HUDEP-2 (cell line): ENCODE measurements at regions not wholly inside any gene's neighbourhood (a gene's known extent, or its start where the extent isn't known, plus 50 kb on each side); places are given as distances from the start of the nearest gene placed in this dataset.
A peak's percentile ranks its signal among the peaks of the same experiment; 100 is the strongest.

ENCODE experiments used
- DNase-seq, 76 experiments: peaks; one replicate each; lab custom pipeline; 2025; ENCODE audit not compliant: unreplicated experiment in 76 of 76; lab: John Stamatoyannopoulos, UW

- DNase-seq, result no peak
Observed at GRCh38 chr19:27764186-27764804, 1448.7 kb downstream of the UQCRFS1 start.

GRCh38 chr19:27762933-27763332 lies 1450.0 kb downstream of the UQCRFS1 start:
- no peak for DNase-seq

DNA sequence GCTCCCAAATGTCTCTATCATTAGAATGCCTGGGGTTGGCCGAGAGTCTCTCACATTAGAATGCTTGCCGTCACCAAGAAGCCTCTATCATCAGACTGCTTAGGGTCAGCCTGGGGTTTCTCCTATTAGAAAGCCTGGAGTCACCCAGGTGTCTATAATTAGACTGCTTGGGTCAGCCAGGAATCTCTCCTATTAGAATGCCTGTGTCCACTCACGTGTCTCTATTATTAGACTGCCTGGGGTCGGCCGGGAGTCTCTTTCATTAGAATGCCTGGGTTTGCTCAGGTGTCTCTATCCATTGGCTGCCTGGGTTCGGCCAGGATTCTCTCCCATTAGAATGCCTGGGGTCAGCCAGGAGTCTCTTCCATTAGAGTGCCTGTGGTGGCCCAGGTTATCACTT lies 1453.1 kb downstream of the UQCRFS1 start:
- no peak for DNase-seq

- DNase-seq, result no peak
Observed at GRCh38 chr19:27758626-27759505, 1454.1 kb downstream of the UQCRFS1 start.

DNA sequence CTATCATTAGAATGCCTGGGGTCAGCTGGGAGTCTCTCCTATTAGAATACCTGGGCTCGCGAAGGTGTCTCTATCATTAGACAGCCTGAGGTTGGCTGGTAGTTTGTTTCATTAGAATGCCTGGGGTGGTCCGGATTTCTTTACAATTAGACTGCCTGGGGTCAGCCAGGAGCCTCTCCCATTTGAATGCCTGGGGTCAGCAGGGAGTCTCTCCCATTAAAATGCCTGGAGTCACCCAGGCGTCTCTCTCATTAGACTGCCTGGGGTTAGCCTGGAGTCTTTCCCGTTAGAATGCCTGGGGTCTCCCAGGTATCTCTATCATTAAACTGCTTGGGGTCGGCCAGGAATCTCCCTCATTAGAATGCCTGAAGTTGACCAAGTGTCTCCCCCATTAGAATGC lies 1458.3 kb downstream of the UQCRFS1 start:
- DNase-seq, result no peak

DNA sequence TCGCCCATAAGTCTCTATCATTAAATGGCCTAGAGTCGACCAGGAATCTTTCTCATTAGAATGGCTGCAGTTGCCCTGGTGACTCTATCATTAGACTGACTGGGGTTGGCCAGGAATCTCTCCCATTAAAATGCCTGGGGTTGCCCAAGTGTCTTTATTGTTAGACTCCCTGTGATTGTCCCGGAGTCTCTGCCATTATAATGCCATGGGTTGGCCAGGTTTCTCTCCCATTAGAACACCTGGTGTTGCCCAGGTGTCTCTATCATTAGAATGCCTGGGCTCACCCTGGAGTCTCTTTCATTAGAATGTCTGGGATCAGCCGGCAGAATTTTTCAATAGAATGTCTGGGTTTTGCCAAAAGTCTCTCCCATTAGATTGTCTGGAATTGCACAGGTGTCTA lies 1459.3 kb downstream of the UQCRFS1 start:
- DNase-seq, result no peak

DNA sequence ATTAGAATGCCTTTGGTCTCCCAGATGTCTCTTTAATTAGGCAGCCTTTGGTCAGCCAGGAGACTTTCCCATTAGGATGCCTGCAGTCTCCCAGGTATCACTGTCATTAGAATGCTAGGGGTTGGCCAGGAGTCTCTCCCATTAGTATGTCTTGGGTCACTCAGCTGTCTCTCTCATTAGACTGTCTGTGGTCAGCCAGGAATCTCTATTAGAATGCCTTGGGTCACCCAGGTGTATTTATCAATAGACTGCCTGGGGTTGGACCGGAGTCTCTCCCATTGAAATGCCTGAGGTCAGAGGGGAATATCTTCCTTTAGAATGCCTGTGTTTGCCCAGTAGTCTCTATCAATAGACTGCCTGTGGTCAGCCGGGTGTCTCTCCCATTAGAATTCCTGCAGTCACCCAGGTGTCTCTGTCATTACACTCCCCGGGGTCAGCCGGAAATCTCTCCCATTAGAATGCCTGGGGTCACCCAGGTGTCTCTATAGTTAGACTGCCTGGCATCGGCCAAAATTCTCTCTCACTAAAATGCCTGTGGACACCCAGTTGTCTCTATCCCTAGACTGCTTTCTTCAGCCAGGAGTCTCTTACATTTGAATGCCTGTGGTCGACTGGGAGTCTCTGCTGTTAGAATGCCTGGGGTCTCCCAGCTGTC lies 1460.3 kb downstream of the UQCRFS1 start:
- no peak for DNase-seq

GRCh38 chr19:27751044-27751391 lies 1461.9 kb downstream of the UQCRFS1 start:
- DNase-seq, result no peak

GRCh38 chr19:27750391-27751043 lies 1462.4 kb downstream of the UQCRFS1 start:
- no peak for DNase-seq

DNA sequence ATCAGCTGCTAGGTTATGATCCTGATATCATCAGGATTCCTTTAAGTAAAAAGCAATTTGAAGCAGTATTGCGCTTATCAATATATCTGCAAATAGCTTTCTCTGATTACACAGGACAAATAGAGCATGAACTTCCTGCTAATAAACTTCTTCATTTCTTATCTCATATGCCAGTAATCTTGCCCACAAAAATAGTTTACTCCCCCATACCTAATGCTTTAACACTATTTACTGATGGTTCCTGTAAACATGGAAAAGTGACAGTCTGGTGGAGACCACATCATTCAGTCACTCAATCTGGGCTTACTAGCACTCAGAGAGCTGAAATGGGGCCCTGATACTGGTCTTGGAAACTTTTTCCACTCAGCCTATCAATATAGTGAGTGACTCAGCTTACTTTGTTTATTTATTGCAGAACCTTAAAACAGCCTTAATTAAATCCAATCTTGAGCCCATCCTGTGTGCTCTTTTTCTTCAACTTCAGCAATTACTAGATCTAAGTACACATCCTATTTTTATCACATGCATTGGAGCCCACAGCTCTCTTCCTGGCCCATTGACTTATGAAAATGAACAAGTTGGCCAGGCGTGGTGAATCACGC lies 1464.3 kb downstream of the UQCRFS1 start:
- DNase-seq, result no peak

DNA sequence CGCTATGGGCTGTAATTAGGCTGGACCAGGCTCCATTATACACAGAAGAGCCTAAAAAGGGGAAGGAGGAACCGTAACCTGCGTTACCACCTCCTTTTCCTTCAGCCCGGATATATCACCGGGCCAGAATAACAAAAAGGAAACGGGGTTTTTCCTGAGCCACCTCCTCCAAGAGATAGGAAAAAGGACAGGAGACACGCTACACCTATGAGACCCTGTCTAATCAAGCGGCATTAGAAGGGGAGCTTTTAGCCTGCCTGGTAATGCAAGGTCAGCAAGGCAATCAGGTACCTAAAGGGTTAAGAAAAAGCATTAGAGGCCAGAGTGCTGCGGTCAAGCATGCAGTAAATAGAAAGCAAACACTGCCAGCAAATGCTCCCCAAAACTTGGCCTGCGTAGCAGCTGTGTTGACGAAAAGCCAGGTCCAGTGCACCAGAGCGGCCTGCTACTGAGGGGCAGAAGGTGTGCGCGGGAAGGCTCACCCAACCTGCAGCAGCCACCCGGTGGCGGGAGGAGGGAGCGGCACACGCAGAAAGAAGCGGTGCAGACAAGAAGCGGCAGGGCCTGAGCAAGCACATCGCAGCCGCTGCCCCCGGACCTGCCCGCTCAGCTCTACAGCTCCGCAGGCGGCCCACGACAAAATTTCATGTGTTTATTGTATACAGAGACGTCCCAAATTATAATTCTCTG lies 1466.1 kb downstream of the UQCRFS1 start:
- DNase-seq, result peak in 1 of 76 experiments; percentile 6

DNA sequence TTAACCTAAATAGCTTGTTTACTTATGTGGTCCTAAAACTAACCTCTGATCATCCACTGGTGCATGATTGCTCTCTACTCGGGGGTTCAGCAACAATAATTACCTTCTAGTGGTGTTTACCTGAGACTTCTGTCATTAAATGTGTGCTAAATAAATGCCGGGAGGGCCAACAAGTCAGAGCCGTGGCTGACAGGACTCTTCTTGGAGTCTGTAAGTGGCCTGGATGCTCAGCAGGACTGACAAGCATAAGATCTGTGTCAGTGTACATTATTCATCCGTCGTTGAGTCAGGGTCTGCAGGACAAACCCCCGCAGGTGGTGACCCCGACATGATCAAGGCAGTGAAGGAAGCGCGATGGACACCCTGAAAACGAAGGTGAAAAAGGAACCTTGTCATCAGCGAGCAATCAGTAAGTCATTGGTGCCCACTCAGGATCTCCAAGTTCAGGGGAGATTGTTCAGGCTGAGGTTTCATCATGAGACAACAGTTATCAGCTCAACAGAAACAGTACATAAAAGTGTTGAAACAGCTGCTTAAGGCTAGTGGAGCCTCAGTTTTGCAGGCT lies 1466.9 kb downstream of the UQCRFS1 start:
- DNase-seq, result no peak

DNA sequence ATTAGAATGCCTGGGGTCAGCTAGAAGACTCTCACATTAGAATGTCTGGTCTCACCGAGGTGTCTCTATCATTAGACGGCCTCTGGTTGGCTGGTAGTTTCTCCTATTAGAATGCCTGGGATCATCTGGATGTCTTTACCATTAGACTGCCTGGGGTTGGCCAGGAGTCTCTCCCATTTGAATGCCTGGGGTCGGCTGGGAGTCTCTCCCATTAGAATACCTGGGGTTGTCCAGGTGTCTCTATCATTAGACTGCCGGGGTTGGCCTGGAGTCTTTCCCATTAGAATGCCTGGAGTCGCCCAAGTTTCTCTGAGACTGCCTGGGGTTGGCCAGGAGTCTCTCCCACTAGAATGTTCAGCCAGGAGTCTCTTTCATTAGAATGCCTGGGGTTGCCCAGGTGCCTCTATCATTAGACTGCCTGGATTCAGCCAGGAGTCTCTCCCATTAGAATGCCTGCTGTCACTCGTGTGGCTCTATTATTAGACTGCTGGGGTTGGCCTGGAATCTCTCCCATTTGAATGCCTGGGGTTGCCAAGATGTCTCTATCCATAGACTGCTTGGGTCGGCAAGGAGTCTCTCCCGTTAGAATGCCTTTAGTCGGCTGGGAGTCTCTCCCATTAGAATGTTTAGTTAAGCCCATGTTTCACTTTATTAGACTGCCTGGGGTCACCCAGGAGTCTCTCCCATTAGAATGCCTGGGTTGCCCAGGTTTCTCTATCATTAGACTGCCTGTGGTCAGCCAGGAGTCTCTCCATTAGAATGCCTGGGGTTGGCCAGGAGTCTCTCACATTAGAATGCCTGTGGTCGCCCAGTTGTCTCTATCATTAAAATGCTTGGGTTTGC lies 1467.8 kb downstream of the UQCRFS1 start:
- no peak for DNase-seq

GRCh38 chr19:27742041-27742440 lies 1470.9 kb downstream of the UQCRFS1 start:
- no peak for DNase-seq

GRCh38 chr19:27741236-27741635 lies 1471.7 kb downstream of the UQCRFS1 start:
- DNase-seq, result no peak

GRCh38 chr19:27740396-27740795 lies 1472.6 kb downstream of the UQCRFS1 start:
- no peak for DNase-seq

DNA sequence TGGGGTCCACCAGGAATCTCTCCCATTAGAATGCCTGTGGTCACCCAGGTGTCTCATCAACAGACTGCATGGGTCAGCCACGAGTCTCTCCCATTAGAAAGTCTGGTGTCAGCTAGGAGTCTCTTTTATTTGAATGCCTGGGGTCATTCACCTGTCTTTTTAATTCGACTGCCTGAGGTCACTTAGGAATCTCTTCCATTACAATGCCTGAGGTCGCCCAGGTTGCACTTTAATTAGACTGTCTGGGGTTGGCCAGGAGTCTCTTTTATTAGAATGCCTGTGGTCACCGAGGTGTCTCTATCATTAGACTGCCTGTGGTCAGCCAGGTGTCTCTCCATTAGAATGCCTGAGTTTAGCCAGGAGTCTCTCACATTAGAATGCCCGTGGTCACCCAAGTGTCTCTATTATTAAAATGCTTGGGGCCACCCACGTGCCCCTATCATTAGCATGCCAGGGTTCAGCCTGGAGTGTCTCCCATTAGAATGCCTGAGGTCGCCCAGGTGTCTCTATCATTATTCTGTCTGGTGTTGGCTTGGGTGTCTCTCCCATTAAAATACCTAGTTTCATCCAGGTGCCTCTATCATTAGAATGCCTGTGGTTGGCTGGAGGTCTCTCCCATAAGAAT lies 1474.3 kb downstream of the UQCRFS1 start:
- DNase-seq, result no peak

DNA sequence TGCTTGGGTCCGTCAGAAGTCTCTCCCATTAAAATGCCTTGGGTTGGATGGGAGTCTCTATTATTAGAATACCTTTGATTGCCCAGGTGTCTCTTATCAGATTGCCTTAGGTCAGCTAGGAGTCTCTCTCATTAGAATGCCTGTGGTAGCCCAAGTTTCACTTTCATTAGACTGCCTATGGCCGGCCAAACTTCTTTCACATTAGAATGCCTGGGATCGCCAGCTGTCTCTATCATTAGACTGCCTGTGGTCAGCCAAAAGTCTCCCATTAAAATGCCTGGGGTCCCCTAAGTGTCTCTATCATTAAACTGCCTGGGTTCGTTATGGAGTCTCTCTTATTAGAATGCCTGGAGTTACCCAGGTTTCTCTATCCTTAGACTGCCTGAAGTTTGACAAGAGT lies 1476.7 kb downstream of the UQCRFS1 start:
- DNase-seq, result no peak

GRCh38 chr19:27735314-27735713 lies 1477.6 kb downstream of the UQCRFS1 start:
- no peak for DNase-seq
